GM13977 (cell line): ENCODE measurements at regions not wholly inside any gene's neighbourhood (a gene's known extent, or its start where the extent isn't known, plus 50 kb on each side); places are given as distances from the start of the nearest gene placed in this dataset.

Experiments used
- DNase-seq: peaks from one replicate; pipeline ENCODE4 v3.0.0; 2012; ENCODE audit warnings: low spot score
- CTCF ChIP-seq: IDR thresholded peaks from 2 replicates; pipeline ENCODE4 v1.5.1; 2012; ENCODE audit warnings: mild to moderate bottlenecking, control low read depth; ENCODE audit not compliant: insufficient read depth; ENCODE audit errors: extremely low read depth, missing control alignments
- in situ Hi-C: fragments of 300-500 bp; cut with MboI; formaldehyde crosslinking; loops from one replicate; pipeline ENCODE4 v1.12.0; 2022; ENCODE audit warnings: low sequenced_read_pairs, low pct_unique_long_range_greater_than_20kb, mixed read lengths, inconsistent platforms; ENCODE audit not compliant: unreplicated experiment

GRCh38 chr14:32004300-32004699, 72.8 kb upstream of the ARHGAP5 start:
- no peak for TF ChIP-seq CTCF

GRCh38 chr14:32005628-32006027, 71.5 kb upstream of the ARHGAP5 start:
- in situ Hi-C loops, result no loop called here
- no peak for DNase-seq
- TF ChIP-seq CTCF, result no peak

More at GRCh38 chr14:32004300-32004699, 72.8 kb upstream of the ARHGAP5 start:
- in situ Hi-C loops, result no loop called here
- DNase-seq, result no peak

GRCh38 chr14:32006263-32007110, 70.6 kb upstream of the ARHGAP5 start:
- TF ChIP-seq CTCF, result no peak
- no peak for DNase-seq
- in situ Hi-C loops, result no loop called here

GRCh38 chr14:32007755-32008362, 69.2 kb upstream of the ARHGAP5 start:
- TF ChIP-seq CTCF, result no peak
- in situ Hi-C loops, result no loop called here
- DNase-seq, result no peak

- no peak for TF ChIP-seq CTCF
- no peak for DNase-seq
- in situ Hi-C loops, result no loop called here
These were observed 68.4 kb upstream of the ARHGAP5 start for GRCh38 chr14:32008602-32009193.

GRCh38 chr14:32009221-32009975, 67.7 kb upstream of the ARHGAP5 start:
- TF ChIP-seq CTCF, result no peak
- DNase-seq, result no peak
- in situ Hi-C loops, result no loop called here
